Esophagus squamous epithelium (tissue), 4 donors: ENCODE measurements at regions not wholly inside any gene's neighbourhood (a gene's known extent, or its start where the extent isn't known, plus 50 kb on each side); places are given as distances from the start of the nearest gene placed in this dataset.

ENCODE experiments used
- CTCF ChIP-seq, 6 experiments: fragments of 450-650 bp in 4 of 6; fragments of 200-600 bp in 2 of 6; sonication (generic) in 2 of 6; IDR thresholded peaks; one replicate each; pipeline ENCODE4 v1.5.1; 2016 to 2019; ENCODE audit warnings: antibody characterized with exemption in 6 of 6, mild to moderate bottlenecking in 4 of 6, moderate library complexity in 4 of 6
- POLR2A ChIP-seq, 4 donors: fragments of 450-650 bp; IDR thresholded peaks; one replicate each; pipeline ENCODE4 v1.6.1; 2017; ENCODE audit warnings: antibody characterized with exemption in 4 of 4, mild to moderate bottlenecking in 4 of 4, moderate library complexity in 3 of 4

- no peak for TF ChIP-seq CTCF (IDR thresholded peaks at IDR 0.05)
- TF ChIP-seq POLR2A (IDR thresholded peaks at IDR 0.05): no peak
Measured at GRCh38 chr6:67538032-67538431, 1097.0 kb upstream of the ADGRB3 start.
